ENCODE measurements at regions not wholly inside any gene's neighbourhood (a gene's known extent, or its start where the extent isn't known, plus 50 kb on each side); places are given as distances from the start of the nearest gene placed in this dataset.

GRCh38 chr13:33611121-33611805 is 206.7 kb upstream of the RFC3 start:
- TF ChIP-seq CTCF (IDR thresholded peaks at IDR 0.05; ENCODE audit: low read length) (no peak), EZH2 (optimal IDR thresholded peaks at IDR 0.05; ENCODE audit: low read depth, low read length) (no peak)
